CD14-positive monocyte (primary cell): ENCODE measurements at regions not wholly inside any gene's neighbourhood (a gene's known extent, or its start where the extent isn't known, plus 50 kb on each side); places are given as distances from the start of the nearest gene placed in this dataset.

ENCODE experiments used
- DNase-seq, 3 donors: peaks; one replicate each; pipeline ENCODE4 v3.0.0-alpha.2; 2011 to 2022
- H2AFZ ChIP-seq: 2 replicates; pipeline ENCODE4 v1.6.0; 2012; ENCODE audit warnings: mild to moderate bottlenecking, low read depth, low read length, inconsistent platforms; ENCODE audit not compliant: insufficient read depth, poor library complexity, severe bottlenecking
- H3K27ac ChIP-seq, 2 donors: 1 replicate in 1 of 2; 2 replicates in 1 of 2; pipeline ENCODE4 v1.5.1; 2012 to 2013; ENCODE audit warnings: low read length in 2 of 2, control low read depth in 1 of 2, inconsistent platforms in 1 of 2, low read depth in 1 of 2, mild to moderate bottlenecking in 1 of 2
- H3K27me3 ChIP-seq, 2 donors: one replicate each; pipeline versions ENCODE4 v1.6.0 to v1.6.1; 2011 to 2013; ENCODE audit warnings: low read length in 2 of 2; ENCODE audit not compliant: control insufficient read depth in 2 of 2, insufficient read depth in 2 of 2
- H3K36me3 ChIP-seq, 2 donors: replicated peaks in 1 of 2; 1 replicate in 1 of 2; 2 replicates in 1 of 2; pipeline versions ENCODE4 v1.5.1 to v1.6.1; 2012 to 2013; ENCODE audit warnings: low read length in 2 of 2, control low read depth in 1 of 2, inconsistent platforms in 1 of 2, mild to moderate bottlenecking in 1 of 2; ENCODE audit not compliant: insufficient read depth in 2 of 2, control insufficient read depth in 1 of 2
- H3K4me1 ChIP-seq, 2 donors: 1 replicate in 1 of 2; 2 replicates in 1 of 2; pipeline versions ENCODE4 v1.5.1 to v1.6.1; 2012 to 2013; ENCODE audit warnings: low read length in 2 of 2, control low read depth in 1 of 2, inconsistent platforms in 1 of 2, mild to moderate bottlenecking in 1 of 2, moderate library complexity in 1 of 2; ENCODE audit not compliant: insufficient read depth in 2 of 2, control insufficient read depth in 1 of 2
- H3K4me2 ChIP-seq: replicated peaks from 2 replicates; pipeline ENCODE3; 2012; ENCODE audit warnings: low read length, moderate library complexity, mild to moderate bottlenecking; ENCODE audit not compliant: poor library complexity, severe bottlenecking; ENCODE audit errors: extremely low read depth
- H3K4me3 ChIP-seq, 3 experiments: fragments of 200-600 bp in 1 of 3; sonication (generic) in 1 of 3; replicated peaks in 1 of 3; 1 replicate in 2 of 3; 2 replicates in 1 of 3; pipeline ENCODE4 v1.5.1; 2011 to 2013; ENCODE audit warnings: low read length in 3 of 3, mild to moderate bottlenecking in 3 of 3, control low read depth in 2 of 3, low read depth in 2 of 3, inconsistent platforms in 1 of 3, moderate library complexity in 1 of 3
- H3K79me2 ChIP-seq: 2 replicates; pipeline ENCODE4 v1.6.0; 2012; ENCODE audit warnings: mild to moderate bottlenecking, control low read depth, inconsistent platforms, low read length, moderate library complexity; ENCODE audit not compliant: insufficient read depth
- H3K9ac ChIP-seq: 2 replicates; pipeline ENCODE4 v1.6.0; 2017; ENCODE audit warnings: low read length, mild to moderate bottlenecking; ENCODE audit not compliant: insufficient read depth, poor library complexity, severe bottlenecking
- H3K9me3 ChIP-seq, 2 donors: replicated peaks in 1 of 2; 1 replicate in 1 of 2; 2 replicates in 1 of 2; pipeline versions ENCODE4 v1.5.1 to v1.6.1; 2012 to 2013; ENCODE audit warnings: low read length in 2 of 2, control low read depth in 1 of 2; ENCODE audit not compliant: control insufficient read depth in 1 of 2, insufficient read depth in 1 of 2
- H4K20me1 ChIP-seq: 2 replicates; pipeline ENCODE4 v1.6.0; 2012; ENCODE audit warnings: mild to moderate bottlenecking, low read length, control low read depth, moderate library complexity; ENCODE audit not compliant: insufficient read depth
- H3K27ac Mint-ChIP-seq, 7 donors: one replicate each; pipeline ENCODE4 v1.8.0; 2020; ENCODE audit warnings: mild to moderate bottlenecking in 7 of 7, mixed read lengths in 7 of 7, moderate library complexity in 6 of 7, inconsistent platforms in 2 of 7
- H3K27me3 Mint-ChIP-seq, 3 donors: one replicate each; pipeline ENCODE4 v1.8.0; 2021 to 2022; ENCODE audit warnings: low read depth in 3 of 3, mild to moderate bottlenecking in 3 of 3, mixed read lengths in 3 of 3, moderate library complexity in 3 of 3, inconsistent platforms in 1 of 3
- H3K36me3 Mint-ChIP-seq, 2 donors: one replicate each; pipeline ENCODE4 v1.8.0; 2020; ENCODE audit warnings: mixed read lengths in 2 of 2, inconsistent platforms in 1 of 2, mild to moderate bottlenecking in 1 of 2
- H3K4me1 Mint-ChIP-seq: one replicate; pipeline ENCODE4 v1.8.0; 2020; ENCODE audit warnings: mild to moderate bottlenecking, mixed read lengths
- H3K4me3 Mint-ChIP-seq, 2 donors: one replicate each; pipeline ENCODE4 v1.8.0; 2020; ENCODE audit warnings: mild to moderate bottlenecking in 2 of 2, mixed read lengths in 2 of 2, moderate library complexity in 1 of 2
- H3K9me3 Mint-ChIP-seq, 7 donors: one replicate each; pipeline ENCODE4 v1.8.0; 2020 to 2022; ENCODE audit warnings: mixed read lengths in 7 of 7, mild to moderate bottlenecking in 6 of 7, moderate library complexity in 6 of 7, inconsistent platforms in 2 of 7
- CTCF ChIP-seq: fragments of 200-600 bp; IDR thresholded peaks from one replicate; pipeline ENCODE4 v1.8.0; 2022; ENCODE audit warnings: antibody characterized with exemption, mild to moderate bottlenecking
- WGBS: methylation state at CpG from one replicate; pipeline ENCODE4 v1.1.5; 2013; ENCODE audit warnings: missing lambda C conversion rate; ENCODE audit not compliant: insufficient coverage; 5-methylcytosine and 5-hydroxymethylcytosine counted together
- intact Hi-C, 2 donors: fragments of 100-400 bp; cut with micrococcal nuclease; formaldehyde crosslinking; loops; one replicate each; pipeline versions ENCODE4 v1.15.0 to v1.15.1; 2023

- Histone ChIP-seq H3K27ac (no peak overlapping the region), H2AFZ (no peak overlapping the region), H3K36me3 (no peaks in the 10 kb centered on the region), H3K4me3 (no peak overlapping the region), H3K4me2 (no peak overlapping the region), H3K4me1 (no peaks in the 10 kb centered on the region), H3K9me3 (peaks cover 0 to 6% of the 10 kb centered on the region in 2 donors), H4K20me1 (no peaks in the 10 kb centered on the region), H3K9ac (no peak overlapping the region), H3K27me3 (no peaks in the 10 kb centered on the region), H3K79me2 (no peaks in the 10 kb centered on the region)
- intact Hi-C loops = no loop called here
- Mint-ChIP-seq H3K27ac (no peak overlapping the region), H3K27me3 (no peaks in the 10 kb centered on the region), H3K36me3 (no peaks in the 10 kb centered on the region), H3K9me3 (peaks cover 2 to 11% (median 7%) of the 10 kb centered on the region in 7 donors), H3K4me1 (no peaks in the 10 kb centered on the region), H3K4me3 (no peak overlapping the region)
- no peak for TF ChIP-seq CTCF
- WGBS = no CpG with 5 or more reads among the region's 2 CpGs
- peak in 1 of 3 donors; percentile 23 for DNase-seq
These were observed 161.5 kb upstream of the SAMSN1 start for GRCh38 chr21:14707511-14708020.

- no peak for TF ChIP-seq CTCF
- H3K36me3 ChIP-seq = no peaks in the 10 kb centered on the region
- no peaks in the 10 kb centered on the region for H3K27me3 ChIP-seq
- H3K27ac ChIP-seq = no peak overlapping the region
- no peaks in the 10 kb centered on the region for H3K36me3 Mint-ChIP-seq
- H3K27ac Mint-ChIP-seq = no peak overlapping the region
- H3K9me3 Mint-ChIP-seq = peaks cover 0 to 10% (median 4%) of the 10 kb centered on the region in 7 donors
- no peaks in the 10 kb centered on the region for H3K9me3 ChIP-seq
- intact Hi-C loops = no loop called here
- H3K4me1 Mint-ChIP-seq = no peaks in the 10 kb centered on the region
- no peaks in the 10 kb centered on the region for H4K20me1 ChIP-seq
- H3K9ac ChIP-seq = no peak overlapping the region
- H3K4me1 ChIP-seq = no peaks in the 10 kb centered on the region
- no peak for DNase-seq
- no peaks in the 10 kb centered on the region for H3K79me2 ChIP-seq
- no peak overlapping the region for H2AFZ ChIP-seq
- H3K27me3 Mint-ChIP-seq = no peaks in the 10 kb centered on the region
- no peak overlapping the region for H3K4me2 ChIP-seq
- no peak overlapping the region for H3K4me3 ChIP-seq
- H3K4me3 Mint-ChIP-seq = no peak overlapping the region
- no CpG with 5 or more reads among the region's 7 CpGs for WGBS
These were observed 160.8 kb upstream of the SAMSN1 start for GRCh38 chr21:14706712-14707510.
